GM18508 (cell line): ENCODE measurements at regions not wholly inside any gene's neighbourhood (a gene's known extent, or its start where the extent isn't known, plus 50 kb on each side); places are given as distances from the start of the nearest gene placed in this dataset.

Experiments used
- ATAC-seq: cut with Tn5 transposase; IDR thresholded peaks from one replicate; pipeline ENCODE4 v1.9.1; 2021; ENCODE audit warnings: moderate number of reproducible peaks; ENCODE audit not compliant: insufficient read depth, unreplicated experiment

DNA sequence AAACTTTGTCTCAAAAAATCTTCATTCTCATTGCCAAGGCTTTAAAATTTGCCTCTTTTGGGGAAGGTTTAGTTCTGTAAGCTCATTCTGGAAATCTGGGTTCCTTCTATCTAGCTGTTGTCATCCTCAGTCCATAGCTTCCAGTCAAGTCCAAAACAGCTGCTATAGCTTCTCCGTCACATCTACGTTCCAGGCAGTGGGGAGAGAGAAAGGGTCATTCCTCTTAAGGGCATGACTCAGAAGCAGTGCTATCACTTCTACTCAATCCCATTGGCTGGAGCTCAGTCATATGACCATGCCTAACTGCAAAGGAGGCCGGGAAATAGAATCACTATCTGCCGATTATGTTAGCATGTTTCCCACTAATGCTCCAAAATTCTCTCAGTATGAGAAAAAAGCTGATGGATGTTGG is 141.4 kb upstream of the PTPN1 start:
- no peak for ATAC-seq

DNA sequence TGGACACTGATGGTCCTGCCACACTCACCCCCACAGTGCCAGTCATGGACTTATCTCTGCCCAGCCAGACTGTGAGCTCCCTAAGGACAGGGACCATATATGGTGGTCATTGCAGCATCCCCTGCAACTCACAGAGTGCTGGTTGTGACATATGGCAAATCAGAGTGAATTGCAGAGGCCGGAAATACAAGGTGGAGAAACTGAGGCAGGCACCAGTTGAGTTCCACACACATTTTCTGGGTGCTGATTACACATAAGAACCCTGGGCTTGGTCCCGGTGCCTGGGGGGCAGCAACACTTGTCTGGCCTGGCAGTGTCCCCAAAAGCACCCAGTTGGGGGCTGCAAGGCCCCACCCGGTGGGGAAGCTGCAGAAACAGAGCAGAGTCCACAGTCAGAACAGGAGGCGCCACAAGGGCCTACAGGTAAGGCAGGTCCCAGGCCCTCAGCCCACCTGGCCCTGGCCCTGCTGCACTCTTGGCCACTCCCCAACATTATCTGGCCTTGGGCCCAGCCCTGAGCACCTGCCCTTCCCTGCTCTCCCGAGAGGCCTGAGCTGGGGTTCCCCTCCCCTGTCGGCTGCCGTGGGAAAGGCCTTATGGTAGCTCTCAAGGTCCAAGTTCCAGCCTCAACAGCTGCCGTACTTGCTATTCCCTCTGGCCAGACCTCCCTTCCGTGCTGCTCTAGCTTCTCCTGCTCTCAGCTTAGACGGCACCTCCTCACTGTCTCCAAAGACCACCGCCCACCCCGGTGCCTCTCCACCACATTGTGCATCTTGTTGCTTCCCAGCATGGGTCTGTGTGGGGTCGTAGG is 140.8 kb upstream of the PTPN1 start:
- no peak for ATAC-seq

DNA sequence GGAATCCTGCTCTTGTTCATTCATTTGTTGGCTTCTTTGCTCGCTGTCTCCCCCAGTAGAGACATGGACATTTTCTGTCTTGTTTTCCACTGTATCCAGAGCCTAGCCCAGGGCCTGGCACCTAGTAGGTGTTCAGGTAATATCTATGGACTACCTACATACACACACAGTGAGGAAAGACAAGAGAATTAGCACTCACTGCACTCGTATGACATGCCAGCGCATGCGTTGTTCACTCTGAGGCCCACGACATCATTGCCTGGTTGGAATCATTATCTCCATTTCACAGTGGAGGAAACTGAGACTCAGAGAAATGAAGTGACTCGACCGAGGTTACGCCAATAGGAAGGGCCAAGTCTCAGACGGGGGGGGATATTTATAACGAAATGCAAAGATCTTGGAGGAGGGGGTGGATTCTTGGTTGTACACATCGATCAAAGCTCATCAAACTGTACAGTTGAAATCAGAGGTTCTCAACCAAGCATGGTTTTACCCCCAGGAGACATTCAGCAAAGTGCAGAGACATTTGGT is 140.1 kb upstream of the PTPN1 start:
- no peak for ATAC-seq

DNA sequence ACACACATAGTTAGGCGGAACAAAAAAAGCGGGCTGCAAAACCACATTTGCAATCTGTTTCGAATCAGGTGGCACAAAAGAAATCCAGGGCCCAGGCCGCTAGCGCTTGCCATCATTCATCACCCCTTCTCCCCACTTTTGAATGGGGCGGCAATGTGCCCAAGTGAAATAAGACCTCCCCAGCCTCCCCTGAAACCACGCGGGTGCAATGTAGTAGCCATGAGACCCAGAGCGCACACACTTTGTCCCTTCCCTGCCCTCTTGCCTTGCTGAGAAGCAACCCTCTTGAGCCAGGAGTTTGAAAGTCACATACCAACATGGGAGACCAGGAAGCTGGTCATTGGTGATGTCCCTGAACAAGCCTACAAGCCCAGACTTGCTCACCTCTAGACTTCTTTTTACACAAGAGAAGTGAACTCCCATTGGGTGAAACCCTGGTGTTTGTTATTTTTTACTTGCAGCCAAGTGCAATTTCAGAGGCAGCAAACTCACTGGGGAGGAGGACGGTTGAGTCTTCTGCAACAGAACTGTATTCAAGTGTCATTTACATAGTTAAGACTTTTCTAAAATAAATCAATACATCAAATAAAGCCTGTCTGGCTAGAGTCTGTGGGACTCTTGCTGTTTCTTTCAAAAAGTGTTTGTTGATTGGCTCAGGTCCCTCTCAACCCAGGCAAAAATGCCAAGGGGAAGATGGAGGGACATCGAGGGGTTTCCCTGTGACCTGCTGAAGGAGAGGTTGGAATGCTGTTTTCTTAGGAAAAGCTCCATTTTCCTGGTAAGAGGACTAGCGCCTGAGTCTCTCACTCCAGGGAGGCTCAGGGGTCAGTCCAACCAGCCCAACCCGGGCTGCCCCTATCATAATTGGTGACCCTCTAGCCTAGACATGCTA is 138.1 kb upstream of the PTPN1 start:
- no peak for ATAC-seq

DNA sequence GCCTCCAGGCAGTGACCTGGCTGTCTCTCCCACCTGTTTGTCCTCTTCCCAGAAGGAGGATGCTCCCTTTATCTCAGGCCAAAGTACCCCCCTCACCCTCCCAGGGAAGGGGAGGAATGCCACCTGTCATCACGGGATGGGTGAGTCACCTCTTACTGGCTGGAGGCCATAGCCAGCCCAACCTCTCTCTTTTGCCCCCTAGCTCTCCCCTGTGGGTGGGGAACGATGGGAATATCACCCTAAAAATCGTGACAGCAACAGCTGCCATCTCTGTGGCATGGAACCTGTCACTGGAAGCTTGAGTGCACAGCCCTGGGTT is 137.5 kb upstream of the PTPN1 start:
- ATAC-seq: no peak

DNA sequence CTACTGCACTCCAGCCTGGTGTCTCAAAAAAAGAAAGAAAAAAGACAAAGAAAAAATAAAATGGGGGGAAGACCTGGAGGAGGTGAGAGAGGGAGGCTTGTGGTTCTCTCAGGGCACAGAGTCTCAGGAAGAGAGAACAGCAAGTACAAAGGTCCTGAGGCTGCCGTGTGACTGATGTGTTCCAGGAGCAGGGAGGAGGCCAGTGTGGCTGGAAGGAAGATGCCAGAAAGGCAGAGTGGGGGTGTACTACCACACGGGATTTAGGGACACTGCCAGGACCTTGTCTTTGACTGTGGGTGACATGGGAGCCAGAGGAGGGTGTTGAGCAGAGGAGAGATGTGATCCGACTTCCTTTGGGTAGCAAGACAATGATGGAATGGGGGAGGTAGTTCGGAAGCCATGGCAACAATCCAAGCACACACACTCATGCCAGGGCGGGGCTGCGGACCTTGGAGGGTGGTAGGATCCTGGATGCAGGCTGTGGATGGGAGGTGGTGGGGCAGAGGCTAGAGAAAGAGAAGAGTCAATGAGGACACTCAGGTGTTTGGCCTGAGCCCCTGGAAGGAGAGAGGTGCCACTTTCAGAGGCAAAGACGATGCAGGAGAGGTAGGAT is 136.4 kb upstream of the PTPN1 start:
- no peak for ATAC-seq

DNA sequence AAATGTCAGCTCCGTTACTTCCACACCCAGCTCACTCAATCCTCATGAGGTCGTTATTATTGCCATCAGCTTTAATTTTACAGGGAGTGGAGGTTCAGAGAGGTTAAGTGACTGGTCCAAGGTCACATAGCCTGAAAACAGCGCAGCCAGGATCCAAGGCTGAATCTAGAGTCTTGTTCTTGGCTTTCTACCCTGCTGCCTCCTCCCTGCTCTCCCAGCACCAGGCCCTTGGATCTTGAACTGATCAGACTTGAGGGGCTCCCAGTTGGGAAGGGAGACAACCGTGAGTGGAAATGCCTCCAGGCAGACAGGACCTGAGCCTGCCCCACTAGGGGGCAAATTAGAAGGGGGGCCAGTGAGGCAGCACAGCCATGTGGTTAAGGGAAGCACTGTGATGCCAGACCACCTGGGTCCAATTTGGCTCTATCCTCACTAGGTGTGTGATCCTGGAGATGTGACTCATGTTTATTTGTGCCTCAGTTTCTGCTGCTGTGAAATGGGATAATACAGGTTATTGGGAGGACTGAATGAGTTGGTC is 135.6 kb upstream of the PTPN1 start:
- ATAC-seq: no peak

DNA sequence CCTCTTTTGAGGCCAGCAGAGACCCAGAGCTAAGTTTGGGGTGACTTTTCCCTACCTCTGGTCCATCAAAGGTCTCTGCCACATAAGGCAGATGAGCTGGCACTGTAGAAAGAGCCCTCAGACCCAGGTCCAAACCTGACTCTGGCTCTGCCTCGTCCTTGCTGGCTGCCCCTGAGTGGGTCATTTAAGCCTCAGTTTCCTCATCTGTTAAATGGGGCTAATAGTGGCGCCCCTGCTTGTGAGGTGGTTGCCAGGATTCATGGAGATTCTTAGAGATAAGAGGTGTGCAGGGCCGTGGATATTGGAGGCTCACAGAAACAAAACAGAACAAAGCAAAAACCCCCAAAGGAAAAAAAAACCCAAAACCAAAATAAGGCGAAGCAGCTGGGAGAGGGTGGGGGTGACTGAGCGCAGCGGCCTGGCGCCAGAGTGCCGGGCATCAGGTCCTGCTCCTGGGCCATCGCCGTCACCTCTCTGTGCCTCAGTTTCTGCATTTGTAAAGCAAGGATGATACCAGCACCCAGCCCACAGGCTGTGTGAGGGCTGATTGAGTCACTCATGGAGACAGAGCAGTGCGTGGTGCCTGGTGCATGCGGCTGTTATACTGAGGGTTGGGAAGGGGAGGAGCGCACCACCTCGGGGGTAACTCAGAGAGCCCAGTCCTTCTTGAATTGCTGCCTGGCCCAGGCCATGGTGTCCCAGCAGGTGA is 133.8 kb upstream of the PTPN1 start:
- no peak for ATAC-seq

DNA sequence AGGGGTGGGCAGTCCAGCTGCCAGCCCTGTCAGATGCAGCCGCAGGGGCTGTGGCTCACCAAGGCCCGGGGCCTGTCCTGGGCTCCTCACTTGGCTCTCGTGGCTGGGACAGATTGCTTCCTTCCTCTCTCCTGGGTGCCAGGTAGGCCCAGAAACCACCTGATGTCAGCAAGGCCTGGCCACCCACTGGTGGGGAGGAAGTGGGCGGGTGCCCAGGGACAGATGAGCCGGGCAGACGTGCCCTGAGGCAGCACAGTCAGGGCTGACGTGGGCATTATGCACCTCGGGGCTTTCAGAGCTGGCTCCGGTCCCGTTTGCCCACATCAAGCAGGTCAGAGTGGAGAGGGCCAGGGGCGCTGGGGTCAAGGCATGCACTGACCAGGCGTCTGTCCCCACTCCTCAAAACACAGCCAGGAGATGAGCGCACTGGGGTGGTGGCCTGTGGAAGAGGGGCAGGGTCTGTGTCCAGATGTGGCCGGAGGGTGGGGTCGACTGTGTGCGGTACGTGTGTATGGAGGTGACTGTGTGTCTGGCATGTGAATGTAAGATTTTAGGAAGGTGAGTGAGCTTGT is 133.2 kb upstream of the PTPN1 start:
- ATAC-seq: no peak

DNA sequence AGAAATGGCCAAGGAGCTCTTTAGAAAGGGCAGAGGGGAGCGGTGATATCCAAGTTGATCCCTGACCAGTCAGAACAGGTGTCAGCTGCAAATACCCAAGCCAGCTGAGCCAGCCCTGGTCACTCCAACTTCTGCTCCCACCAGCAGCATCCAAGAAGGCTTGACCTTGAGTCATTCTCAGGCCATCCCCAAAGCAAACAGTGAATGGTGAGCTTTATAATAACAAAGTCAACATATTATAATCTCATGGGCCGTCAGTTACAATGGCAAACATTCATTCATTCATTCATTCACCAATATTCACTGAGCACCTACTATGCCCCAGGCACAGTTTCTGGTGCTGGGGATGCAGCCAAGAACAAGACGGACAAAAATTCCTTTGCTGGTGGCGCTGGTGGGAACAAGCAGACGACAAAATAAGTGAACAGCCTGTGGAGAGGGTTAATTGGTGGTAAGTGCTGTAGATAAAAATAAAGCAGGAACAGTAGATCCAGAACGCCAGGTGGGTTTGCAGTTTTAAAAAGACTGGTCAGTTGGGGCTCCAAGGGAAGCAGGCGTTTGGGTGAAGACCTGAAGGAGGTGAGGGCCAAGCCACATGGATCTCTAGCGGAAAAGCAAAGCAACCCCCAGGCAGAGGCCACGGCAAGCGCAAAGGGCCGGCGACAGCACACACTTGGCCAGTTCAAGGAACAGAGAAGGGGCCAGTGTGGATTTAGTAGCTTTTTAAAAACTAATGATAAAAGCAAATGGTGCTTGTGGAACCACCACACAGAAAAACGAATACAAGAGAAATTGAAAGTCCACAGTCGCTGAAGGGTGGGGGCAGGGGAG is 131.8 kb upstream of the PTPN1 start:
- no peak for ATAC-seq

DNA sequence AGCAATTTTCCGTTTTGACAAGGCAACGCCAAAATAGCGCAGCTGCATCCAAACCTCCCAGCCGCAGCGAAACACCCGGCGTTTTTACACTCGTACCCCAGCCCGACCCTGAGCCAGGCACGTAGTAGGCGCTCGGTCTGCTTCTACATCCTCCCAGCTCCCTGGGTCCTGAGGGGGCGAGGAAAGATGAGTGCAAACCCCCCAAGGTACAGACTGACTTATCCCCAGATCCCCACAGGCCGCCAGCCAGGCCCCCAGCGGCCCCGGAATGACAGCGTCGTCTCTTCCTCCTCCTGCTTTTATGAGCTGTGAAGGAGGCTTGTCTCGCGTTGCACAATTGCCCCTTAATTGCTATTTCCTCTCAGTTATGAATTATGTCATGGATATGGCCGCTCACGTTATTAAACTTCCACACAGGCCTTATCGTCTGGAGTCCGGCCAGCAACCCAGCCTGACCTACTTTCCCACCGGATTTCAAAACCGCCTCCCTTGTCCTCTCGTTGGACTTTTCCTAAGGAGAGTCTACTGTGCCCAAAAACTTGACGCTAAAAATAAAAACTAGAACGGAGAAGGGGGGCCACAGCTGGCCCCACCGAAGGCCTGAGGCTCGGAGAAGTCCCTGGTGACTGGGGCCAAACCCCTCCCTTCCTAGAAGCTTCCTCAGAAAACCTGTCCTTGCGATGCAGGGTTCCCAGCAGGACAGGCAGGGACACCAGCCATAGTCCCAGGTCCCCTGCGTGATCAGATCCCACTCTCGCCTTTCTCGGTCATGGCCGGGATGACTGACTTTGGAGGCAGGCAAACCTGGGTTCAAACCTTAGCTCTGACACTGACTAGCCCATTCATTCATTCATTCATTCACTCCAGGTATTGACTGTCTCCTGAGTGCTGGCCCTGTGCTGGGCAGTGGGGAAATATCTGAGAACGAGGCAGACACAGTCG is 130.9 kb upstream of the PTPN1 start:
- no peak for ATAC-seq

DNA sequence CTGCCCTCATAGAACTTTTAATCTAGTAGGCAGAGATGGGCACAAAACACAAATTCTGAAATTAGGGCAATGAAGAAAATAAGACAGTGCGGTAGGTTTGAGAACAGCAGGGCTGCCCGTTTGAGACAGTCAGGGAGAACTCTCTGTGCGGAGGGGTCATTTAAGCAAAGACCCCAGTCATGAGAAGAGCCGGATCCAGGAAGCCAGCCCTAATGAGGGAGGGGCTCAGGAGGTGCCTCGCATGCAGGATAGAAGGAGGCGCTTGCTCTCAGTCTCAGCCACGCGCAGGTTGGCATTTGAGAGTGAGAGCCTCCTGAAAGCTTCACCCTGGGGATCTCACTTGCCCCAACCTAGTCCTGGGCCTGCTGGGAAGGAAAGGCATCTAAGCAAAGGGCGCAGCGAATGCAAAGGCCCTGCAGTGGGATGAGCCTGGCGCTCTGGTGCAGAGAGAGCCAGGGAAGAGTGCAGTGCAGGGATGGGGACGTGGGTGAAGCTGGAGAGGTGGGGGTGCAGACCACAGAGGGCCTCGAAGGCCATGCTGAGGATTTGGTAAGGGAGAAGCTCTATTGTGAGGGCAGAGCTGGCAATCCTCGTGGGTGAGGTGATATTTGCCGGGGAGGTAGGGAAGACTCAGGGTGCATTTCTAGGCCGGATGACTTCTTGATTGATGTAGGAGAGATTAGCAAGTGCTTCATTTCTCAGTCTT is 130.0 kb upstream of the PTPN1 start:
- no peak for ATAC-seq

DNA sequence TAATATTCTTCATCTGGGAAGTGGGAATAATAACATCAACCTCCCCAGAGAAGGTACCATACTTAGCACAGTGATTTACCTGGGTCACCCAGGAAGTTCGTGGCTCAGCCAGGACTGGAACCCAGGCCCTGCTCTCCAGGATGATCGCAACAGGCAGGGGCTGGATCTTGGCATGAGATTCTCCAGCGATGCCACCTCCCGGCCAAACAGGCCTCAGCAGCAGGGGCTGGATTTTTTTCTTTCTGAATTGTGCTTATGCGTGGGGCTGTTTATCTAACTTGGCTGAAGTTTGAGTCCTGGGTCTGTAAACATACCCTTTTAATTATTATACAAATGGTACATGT is 129.5 kb upstream of the PTPN1 start:
- ATAC-seq: no peak

DNA sequence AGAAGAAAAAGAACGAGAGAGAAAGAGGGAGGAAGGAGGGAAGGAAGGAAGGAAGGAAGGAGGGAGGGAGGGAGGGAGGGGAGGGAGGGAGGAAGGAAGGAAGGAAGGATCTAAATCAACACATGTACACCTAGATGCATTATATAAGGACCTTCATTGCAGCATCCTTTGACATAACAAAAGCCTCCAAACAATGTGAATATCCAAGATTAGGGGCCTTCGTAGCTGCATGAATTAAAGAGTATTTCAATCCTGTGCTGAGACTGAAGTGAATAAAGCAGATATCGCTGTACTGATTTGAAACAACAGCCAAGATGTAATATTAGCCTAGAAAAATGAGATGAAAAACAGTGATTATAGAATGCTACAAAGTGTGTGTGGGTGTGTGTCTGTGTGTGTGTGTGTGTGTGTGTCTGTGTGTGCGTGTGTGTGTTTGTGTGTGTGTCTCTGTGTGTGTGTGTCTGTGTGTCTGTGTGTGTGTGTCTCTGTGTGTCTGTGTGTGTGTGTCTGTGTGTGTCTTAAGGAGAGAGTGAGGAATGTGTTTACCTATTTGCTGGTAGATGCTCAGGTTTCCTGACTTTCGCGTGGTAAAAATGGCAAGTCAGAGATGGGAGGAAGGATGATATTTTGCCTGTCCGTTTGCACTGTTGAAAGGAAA is 129.0 kb upstream of the PTPN1 start:
- ATAC-seq: no peak

DNA sequence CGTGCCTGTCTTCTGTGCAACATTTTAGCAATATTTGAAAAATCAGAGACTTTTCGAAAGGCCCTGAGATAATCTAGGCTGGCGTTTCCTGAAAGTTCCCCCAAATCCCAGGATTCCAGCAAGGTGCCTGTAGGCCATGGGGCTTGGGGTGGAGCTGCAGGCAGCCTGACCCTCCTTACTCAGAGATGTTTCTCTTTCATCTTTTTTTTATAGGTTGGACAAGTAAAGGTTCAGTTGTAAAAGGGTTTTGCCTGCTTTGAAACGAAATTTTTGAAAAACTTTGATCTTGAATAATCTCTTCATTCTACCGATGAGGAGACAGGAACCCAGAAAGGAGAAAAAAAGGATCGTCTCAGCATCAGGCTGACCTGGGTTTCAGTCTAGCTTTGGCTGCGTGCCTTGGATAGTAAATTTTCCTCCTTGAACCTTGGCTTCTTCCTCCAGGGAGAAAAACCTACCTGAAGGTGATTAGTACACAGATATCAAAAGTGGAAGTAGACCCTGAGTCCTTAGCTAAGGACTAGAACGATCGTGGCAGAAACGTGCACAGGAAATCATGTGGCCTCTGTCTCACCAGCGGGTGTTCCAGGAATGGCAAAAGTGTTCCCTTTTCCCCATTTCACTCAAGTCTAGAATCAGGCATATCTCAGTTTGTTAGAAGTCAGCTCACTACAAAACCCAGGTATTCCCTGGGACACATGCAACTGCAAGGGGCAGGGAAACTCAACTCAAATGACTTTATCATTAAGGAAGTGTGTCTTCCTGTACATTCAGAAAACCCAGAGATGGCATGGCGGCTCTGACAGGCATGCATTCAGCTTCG is 128.2 kb upstream of the PTPN1 start:
- ATAC-seq: no peak
